ENCODE measurements at regions not wholly inside any gene's neighbourhood (a gene's known extent, or its start where the extent isn't known, plus 50 kb on each side); places are given as distances from the start of the nearest gene placed in this dataset.

- Histone ChIP-seq H3K4me3 (no peak overlapping the region), H3K9me2 (ENCODE audit: insufficient read depth) (no peaks in the 10 kb centered on the region), H3K27me3 (ENCODE audit: insufficient read depth) (peaks cover 81% of the 10 kb centered on the region), H4K20me1 (replicated peaks; ENCODE audit: insufficient read depth) (no peaks in the 10 kb centered on the region; the same call in 1 of the 2 replicates), H3K4me2 (no peak overlapping the region; the same call in 1 of the 2 replicates), H3K27ac (ENCODE audit: low read depth) (no peak overlapping the region), H3K4me1 (ENCODE audit: insufficient read depth) (peaks cover 9% of the 10 kb centered on the region; the same call in 1 of the 2 replicates), H3K36me3 (ENCODE audit: insufficient read depth) (no peaks in the 10 kb centered on the region), H3K79me2 (replicated peaks; ENCODE audit: insufficient read depth) (no peaks in the 10 kb centered on the region), H2AFZ (no peak overlapping the region), H3F3A (replicated peaks; ENCODE audit: low read depth) (no peaks in the 10 kb centered on the region)
- DNase-seq (ENCODE audit: low spot score) = no peak
- Mint-ChIP-seq H3K36me3 (ENCODE audit: low read depth) (no peaks in the 10 kb centered on the region), H3K4me3 (no peak overlapping the region; the same call in 2 of the 3 replicates), H3K27me3 (ENCODE audit: insufficient read depth, low read depth, poor library complexity) (peaks cover 45% of the 10 kb centered on the region), H3K9me3 (no peaks in the 10 kb centered on the region), H3K4me1 (no peaks in the 10 kb centered on the region; the same call in 2 of the 3 replicates), H3K27ac (no peak overlapping the region)
- no peak for ATAC-seq
- TF ChIP-seq ZNF331 (CRISPR knock-in tag; IDR thresholded peaks at IDR 0.05; ENCODE audit: low read depth) (no peak), ZNF114 (CRISPR knock-in tag; IDR thresholded peaks at IDR 0.05) (no peak), STAT1 (IDR thresholded peaks at IDR 0.05; ENCODE audit: unreplicated experiment) (no peak), ZNF462 (CRISPR knock-in tag; IDR thresholded peaks at IDR 0.05) (no peak), NANOG (IDR thresholded peaks at IDR 0.05; ENCODE audit: borderline replicate concordance) (no peak), CREB1 (CRISPR knock-in tag; IDR thresholded peaks at IDR 0.05; ENCODE audit: low read depth) (no peak), POLR2AphosphoS5 (IDR thresholded peaks at IDR 0.05; ENCODE audit: low read depth) (no peak), EZH2 (IDR thresholded peaks at IDR 0.05; ENCODE audit: low read depth, unreplicated experiment) (no peak), EZH2phosphoT487 (IDR thresholded peaks at IDR 0.05; ENCODE audit: unreplicated experiment) (no peak), JUNB (IDR thresholded peaks at IDR 0.05; ENCODE audit: unreplicated experiment) (no peak)
- TF ChIP-seq, protein P1, sequence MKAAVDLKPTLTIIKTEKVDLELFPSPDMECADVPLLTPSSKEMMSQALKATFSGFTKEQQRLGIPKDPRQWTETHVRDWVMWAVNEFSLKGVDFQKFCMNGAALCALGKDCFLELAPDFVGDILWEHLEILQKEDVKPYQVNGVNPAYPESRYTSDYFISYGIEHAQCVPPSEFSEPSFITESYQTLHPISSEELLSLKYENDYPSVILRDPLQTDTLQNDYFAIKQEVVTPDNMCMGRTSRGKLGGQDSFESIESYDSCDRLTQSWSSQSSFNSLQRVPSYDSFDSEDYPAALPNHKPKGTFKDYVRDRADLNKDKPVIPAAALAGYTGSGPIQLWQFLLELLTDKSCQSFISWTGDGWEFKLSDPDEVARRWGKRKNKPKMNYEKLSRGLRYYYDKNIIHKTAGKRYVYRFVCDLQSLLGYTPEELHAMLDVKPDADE (IDR thresholded peaks at IDR 0.05) = no peak
- TF ChIP-seq, protein P2, sequence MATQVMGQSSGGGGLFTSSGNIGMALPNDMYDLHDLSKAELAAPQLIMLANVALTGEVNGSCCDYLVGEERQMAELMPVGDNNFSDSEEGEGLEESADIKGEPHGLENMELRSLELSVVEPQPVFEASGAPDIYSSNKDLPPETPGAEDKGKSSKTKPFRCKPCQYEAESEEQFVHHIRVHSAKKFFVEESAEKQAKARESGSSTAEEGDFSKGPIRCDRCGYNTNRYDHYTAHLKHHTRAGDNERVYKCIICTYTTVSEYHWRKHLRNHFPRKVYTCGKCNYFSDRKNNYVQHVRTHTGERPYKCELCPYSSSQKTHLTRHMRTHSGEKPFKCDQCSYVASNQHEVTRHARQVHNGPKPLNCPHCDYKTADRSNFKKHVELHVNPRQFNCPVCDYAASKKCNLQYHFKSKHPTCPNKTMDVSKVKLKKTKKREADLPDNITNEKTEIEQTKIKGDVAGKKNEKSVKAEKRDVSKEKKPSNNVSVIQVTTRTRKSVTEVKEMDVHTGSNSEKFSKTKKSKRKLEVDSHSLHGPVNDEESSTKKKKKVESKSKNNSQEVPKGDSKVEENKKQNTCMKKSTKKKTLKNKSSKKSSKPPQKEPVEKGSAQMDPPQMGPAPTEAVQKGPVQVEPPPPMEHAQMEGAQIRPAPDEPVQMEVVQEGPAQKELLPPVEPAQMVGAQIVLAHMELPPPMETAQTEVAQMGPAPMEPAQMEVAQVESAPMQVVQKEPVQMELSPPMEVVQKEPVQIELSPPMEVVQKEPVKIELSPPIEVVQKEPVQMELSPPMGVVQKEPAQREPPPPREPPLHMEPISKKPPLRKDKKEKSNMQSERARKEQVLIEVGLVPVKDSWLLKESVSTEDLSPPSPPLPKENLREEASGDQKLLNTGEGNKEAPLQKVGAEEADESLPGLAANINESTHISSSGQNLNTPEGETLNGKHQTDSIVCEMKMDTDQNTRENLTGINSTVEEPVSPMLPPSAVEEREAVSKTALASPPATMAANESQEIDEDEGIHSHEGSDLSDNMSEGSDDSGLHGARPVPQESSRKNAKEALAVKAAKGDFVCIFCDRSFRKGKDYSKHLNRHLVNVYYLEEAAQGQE (IDR thresholded peaks at IDR 0.05; ENCODE audit: unreplicated experiment) = no peak
- TF ChIP-seq, protein P3, sequence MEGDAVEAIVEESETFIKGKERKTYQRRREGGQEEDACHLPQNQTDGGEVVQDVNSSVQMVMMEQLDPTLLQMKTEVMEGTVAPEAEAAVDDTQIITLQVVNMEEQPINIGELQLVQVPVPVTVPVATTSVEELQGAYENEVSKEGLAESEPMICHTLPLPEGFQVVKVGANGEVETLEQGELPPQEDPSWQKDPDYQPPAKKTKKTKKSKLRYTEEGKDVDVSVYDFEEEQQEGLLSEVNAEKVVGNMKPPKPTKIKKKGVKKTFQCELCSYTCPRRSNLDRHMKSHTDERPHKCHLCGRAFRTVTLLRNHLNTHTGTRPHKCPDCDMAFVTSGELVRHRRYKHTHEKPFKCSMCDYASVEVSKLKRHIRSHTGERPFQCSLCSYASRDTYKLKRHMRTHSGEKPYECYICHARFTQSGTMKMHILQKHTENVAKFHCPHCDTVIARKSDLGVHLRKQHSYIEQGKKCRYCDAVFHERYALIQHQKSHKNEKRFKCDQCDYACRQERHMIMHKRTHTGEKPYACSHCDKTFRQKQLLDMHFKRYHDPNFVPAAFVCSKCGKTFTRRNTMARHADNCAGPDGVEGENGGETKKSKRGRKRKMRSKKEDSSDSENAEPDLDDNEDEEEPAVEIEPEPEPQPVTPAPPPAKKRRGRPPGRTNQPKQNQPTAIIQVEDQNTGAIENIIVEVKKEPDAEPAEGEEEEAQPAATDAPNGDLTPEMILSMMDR (conservative IDR thresholded peaks at IDR 0.05; ENCODE audit: low read depth in 2 of 2) = no peak
These were observed 69.3 kb downstream of the FOXD2 start for GRCh38 chr1:47507144-47507543.
